ENCODE measurements at regions not wholly inside any gene's neighbourhood (a gene's known extent, or its start where the extent isn't known, plus 50 kb on each side); places are given as distances from the start of the nearest gene placed in this dataset.
"Not testable (repeated sequence)": the region's sequence is repeated elsewhere in the genome, so short reads cannot be mapped to it uniquely, and the experiment has no call there.

DNA sequence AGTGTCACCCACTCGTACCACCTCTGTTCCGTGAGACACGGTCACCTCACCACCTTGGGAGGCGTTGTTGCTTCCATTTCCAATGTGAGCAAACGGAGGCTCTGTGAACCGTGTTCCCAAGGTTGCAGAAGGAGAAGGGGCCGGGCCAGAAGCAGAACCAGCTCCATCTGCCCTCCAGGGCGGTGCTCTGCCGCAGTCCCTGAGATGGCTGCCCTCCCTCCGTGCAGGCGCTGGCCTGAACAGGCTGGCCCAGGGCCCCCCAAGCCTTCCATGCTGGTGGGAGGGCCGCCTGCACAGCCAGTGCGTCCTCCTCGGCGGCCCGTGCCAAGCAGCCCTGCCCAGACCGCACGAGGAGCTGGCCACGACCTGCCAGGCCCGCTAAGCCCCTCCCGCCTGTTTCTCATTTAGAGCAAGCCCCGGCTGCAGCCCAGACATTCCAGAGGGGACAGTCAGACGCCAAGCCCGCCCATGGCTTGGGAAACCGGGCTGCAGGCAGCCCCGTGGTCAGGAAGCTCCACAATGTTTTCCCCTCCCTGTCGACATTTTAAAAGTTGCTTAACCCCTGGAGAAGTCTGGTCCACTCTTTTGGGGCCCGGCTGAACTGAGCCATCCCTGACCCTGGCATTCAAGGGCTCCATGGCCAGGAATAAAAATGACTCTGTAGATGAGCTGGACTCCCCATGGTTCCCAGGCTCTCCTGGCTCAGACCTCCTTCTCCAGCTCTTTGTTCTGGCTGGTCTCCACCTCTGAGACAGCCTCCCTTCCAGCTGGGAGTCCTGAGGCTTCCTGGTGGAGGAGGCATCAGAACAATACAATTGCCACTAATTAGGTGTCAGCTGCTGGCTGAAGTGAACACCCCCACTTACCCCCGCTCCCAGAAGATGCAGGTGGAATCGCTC is 236.0 kb downstream of the BCL11B start:
- DNase-seq (ENCODE audit: low read depth), result peak; percentile 94

DNA sequence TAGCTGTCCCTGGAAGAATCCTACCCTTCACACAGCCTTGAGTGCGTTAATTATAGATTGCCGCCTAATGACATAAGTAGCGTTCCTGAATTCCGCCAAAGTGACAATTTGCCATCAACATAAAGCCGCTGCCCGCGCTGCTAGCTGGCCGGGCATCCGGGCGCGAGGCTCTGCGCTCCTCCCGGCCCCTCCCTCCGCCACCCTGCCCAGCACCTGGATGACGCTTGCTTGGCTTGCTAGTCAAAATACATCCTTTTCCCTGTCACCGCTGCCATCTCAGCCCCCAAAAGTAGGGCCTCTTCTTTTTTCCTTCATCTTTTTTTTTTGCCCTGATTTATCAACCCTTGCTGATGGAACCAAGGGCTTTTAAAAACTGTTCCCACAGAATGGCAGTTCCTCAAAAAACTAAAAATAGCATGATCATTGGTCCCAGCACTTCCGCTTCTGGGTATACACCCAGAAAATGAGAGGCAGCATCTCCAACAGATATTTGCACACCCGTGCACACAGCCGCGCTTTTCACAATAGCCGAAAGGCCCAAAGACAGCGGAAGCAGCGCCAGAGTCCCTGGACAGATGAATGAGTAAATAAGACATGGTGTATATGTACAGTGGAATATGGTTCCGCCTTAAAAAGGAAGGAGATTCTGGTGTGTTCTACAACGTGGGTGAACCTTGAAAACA is 235.2 kb downstream of the BCL11B start:
- DNase-seq (ENCODE audit: low read depth), result no peak

DNA sequence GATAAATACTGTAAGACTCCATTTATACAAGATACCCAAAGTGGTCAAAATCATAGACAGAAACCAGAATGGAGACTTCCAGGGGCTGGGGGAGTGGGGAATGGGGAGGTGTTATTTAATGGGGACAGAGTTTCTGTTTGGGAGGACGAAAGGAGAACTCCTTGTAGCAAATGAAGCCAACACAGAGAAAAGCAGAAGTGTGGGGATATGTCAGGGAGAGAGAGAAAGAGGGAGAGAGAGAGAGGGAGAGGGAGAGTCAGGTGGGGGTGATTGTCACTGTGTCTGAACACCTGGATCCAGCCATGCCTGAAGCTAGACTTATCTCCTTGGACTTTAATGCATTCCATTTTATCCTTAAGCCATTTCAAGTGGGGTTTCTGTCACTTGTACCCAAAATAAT is 234.7 kb downstream of the BCL11B start:
- not testable (repeated sequence) for DNase-seq (ENCODE audit: low read depth)

DNA sequence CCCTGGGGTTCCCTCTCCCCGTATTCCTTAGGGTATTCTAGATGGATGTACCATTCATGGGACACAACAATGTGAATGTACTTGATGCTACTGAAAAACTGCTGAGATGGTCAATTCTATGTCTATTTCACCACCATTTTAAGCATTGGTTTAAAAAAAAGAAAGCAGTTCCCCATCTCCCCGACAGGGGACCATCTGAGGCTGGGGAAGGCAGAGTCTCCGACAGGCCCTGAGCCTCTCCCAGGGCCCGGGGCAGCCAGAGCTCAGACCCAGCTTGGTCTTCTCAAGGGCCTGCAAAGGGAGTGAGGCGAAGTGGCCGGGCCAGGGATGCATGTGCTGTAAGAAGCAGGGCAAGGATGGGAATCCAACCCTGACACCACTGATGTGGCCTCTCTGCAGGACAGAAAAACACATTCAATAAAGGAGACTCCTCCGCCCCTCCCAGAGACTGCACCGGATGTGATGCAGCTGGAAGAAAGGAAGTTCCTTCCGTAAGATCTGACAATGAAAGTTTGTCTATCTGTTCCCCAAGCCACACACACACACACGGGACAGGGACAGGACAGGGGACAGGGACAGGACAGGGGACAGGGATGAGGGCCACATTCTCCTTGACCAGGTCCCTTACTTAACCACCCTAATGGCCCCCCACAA is 234.1 kb downstream of the BCL11B start:
- DNase-seq (ENCODE audit: low read depth), result no peak

DNA sequence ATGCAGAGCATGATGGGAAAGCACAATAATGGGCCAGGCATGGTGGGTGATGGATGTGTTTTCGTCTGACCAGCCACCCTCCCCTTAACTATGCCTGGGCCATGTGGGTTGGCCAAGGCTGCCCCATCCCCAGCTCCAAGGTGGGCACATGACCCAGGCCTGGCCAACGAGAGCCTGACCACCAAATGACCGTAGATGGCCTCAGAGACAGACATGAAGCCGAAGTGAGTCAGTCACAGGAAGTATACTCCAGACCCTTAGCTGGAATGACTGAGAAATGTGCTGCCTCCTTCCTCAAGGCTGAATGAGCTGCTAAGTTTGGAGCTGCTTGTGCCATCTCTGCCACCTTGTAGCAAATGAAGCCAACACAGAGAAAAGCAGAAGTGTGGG is 233.6 kb downstream of the BCL11B start:
- DNase-seq (ENCODE audit: low read depth), result peak; percentile 21

DNA sequence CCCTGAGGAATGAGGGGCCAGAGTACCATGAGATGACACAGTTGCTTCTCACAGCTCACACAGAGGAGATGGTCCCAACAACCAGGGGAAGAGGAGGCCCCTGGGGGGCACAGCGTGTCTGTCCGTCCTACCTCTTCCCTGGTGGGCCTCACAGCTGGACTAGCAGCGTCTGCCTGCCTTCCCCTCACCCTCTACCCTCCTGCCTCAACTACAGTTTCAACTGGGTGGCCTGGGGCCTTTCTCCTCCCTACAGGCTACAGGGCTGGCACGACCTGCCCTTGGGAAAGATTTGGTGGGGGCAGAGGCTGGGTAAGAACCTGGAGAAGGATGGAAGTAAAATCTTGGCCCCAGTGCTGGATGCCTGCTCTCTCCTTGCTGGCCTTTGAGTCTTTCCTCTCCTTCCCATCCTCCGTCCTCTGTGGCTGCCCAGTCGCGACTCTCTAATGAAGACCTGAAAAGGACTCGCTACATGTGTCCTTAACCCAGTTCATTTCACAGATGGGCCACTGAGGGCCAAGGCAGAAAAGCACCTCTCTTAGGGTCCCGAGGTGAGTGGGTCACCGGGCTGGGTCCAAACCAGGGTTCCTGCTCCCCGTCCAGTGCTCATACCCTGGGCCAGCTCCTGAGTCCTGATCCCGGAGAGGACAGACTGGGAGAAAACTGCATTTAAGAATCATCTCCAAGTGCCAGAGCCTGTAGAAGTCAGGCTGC is 232.5 kb downstream of the BCL11B start:
- DNase-seq (ENCODE audit: low read depth), result no peak

DNA sequence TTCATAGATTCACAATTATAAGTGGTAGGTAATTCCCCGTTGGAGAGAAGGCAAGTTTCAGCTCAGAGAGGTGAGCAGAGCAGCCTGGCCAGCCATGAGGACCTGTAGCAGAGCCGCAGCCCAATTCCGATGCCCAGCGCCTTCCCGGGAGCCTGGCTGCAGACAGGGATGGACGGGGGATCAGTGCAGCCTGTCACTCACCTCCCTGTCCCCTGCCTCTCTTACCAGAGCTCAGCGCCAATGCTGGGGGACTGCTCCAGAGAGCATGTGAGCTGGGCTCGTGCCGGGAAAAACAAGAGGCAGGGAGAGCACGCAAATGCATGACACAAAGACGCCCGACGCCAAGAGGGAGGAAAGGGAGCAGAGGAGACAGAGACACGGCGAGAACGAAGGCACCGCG is 231.9 kb downstream of the BCL11B start:
- DNase-seq (ENCODE audit: low read depth), result no peak

DNA sequence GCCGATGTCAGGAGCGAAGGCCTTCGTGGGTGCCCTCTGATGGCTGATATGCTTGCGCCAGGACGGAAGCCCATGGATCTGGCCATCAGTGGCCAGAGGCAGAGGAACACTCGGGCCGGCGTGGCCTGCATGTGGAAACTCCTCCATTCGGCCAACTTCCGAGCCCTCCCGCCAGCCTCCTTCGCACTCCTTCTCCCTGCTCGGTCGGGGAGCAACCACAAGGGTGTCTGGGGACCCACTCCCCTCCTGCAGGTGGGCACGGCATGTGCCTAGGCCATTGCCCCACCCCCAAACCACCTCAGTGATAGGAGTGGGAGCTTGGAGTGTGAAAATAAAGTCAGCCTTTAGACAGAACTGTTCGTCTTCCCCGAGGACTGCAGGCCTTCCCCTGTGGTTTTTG is 231.3 kb downstream of the BCL11B start:
- no peak for DNase-seq (ENCODE audit: low read depth)

DNA sequence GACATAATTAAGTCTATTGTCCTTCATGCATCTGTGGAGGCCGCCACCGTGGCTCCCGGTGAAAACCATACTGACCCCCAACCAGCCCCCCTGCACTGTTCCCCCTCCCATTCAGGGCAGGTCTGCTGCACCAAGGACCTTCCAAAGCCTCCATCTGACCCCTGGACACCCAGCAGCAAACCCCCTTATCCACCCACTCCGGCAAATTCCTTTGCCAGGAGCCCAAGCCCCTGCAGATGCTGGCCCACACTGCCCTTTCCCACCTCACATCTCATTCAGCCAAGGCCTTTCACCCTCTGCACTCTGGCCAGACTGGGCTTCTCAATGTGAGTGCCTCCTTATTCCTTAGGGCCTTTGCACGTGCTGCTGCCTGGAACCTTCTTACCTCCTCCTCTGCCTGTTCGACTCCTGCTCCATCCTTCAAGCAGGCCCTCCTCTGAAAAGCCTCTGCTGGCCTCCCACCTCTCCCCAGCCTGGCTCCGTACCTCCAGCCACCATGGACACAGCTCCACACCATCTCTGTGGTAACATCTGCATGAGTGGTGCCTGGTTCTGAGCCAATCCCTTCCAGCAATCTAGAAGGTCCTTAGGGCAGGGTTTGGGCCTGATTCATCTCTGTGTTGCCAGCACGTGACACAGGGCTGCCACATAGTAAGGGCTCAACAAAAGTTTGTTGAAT is 230.7 kb downstream of the BCL11B start:
- no peak for DNase-seq (ENCODE audit: low read depth)

DNA sequence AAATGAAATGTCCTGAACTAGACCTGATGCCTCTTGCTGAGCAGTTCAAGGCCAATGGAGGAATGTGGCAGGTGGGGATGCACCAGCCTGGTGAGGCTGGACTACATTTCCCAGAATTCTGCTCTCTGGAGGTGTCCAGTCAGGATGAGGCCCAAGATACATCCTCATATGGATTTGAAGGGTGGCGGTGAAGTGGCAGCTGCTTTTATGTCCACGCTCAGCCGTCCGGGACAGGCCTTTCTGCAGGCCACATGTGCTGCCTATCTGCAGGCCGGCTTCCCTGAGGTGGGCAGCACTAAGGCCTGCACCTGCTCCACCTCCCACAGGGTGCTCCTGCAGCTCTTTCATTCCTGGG is 230.2 kb downstream of the BCL11B start:
- no peak for DNase-seq (ENCODE audit: low read depth)

DNA sequence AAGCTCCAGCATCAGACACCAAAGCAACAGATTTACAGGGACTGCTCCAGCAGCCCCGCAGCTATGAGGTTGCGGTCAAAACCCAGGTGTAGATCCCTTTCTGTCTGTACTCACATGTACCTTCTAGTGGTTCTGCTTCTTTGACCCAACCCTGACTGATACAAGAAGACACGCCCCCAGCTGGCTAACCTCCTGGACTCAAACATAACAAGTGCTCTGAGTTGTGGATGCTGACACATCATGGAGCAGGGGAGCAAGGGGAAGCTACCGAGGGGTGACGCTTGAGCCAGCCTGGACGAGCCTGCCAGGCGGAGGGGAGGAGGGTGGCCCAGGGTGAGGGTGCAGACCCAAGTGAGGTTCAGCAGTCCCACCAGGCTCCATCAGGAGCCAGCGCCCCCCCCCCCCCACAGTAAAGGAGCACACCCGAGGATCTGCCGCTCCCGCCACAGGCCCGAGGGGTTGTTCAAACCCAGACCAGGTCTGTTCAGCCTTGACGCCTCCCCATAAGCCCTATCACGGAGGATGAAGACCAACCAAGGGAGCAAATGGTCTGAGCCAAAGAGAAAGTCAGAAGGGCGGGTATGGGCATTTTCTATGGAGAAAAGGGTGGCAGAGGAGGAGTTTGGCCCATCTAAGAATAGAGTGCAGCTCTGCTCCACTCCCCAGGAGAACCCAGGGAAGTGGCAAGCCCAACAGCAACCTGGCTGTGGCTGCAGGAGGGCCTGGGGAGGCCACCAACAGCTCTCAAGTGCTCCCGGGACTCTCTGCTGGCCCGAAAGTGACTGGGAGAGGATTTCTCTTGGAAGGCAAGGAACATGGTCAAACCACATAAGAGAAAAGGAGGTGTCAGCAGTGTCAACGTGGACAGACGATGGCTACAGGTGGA is 229.4 kb downstream of the BCL11B start:
- no peak for DNase-seq (ENCODE audit: low read depth)

DNA sequence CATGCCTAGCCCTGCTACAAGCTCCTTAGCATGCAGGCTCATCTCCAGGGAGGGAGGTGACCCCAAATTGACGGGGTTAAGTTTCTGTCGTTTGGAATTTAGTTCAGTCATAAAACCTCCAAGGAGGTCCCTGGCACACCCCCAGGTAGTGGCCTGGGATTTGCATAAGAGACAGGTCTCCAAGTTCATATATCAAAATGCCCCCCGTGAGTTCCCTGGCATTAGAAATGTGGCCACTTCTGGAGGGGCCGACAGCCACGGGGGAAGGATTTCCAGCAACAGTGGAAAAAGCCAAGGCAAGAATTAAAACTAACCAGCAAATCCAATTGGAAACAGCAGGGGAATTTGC is 228.8 kb downstream of the BCL11B start:
- no peak for DNase-seq (ENCODE audit: low read depth)

DNA sequence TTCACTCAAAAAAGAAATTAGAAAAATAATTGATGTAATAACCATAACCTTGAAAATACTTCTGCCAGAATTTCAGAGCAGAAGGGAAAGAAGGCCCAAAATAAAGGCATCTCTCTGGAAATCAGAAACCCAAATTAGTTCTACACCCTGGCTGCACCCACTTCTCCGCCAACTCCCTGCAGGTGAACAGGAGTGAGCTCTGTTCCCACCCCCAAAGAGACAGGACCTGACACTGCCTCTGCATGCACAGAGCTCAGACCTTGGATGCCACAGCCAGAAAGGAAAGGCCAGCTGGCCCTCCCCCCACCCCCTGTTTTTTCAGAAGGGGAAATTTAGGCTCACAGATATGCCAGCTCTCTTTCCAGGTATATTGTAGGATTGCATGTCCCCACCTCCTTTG is 228.2 kb downstream of the BCL11B start:
- no peak for DNase-seq (ENCODE audit: low read depth)

DNA sequence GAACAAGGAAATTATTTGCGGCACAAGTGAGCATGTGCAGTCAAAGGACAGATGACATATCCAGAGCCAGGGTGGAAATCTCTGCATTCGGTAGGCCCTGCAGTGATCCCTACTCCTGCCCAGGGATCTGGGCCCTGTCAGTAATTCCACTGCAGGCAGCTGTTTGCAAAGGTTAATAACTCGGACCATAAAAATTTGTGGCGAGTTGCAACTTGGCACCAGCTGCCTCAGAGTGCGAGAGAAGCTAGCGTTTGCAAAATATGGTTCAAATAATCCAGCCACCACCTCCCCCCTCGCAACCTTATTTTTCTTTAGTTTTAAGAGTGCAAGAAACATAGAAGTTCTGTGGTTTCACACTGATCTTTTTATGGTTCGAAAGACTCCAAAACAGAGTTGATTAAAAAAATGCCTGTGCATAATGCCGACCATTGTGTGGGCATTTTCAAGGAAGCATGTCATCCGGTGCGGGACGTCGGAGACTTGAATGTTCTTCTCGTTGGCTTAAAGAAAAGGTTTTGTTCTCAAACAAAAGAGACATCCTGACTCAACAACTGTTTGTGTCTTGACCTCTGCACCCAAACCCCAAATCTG is 224.5 kb downstream of the BCL11B start:
- no peak for DNase-seq (ENCODE audit: low read depth)

DNA sequence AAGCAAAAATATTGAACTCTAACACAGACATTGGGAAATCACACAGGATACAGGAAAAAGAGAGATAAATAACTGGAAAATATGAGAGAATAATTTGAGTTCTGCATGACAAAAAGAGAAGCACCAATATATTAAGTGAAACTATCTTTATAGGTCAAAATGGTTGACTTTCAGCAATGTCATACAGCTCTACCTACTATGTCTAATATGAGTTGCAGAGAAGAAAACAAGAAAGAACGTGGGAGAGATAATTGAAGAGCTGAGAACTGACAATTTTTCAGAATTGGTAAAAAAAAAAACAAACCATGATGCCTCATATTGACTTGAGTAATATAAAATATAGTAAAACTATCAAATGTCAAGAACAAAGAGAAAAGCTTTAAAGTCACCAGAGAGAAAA is 221.7 kb downstream of the BCL11B start:
- DNase-seq (ENCODE audit: low read depth), result no peak

DNA sequence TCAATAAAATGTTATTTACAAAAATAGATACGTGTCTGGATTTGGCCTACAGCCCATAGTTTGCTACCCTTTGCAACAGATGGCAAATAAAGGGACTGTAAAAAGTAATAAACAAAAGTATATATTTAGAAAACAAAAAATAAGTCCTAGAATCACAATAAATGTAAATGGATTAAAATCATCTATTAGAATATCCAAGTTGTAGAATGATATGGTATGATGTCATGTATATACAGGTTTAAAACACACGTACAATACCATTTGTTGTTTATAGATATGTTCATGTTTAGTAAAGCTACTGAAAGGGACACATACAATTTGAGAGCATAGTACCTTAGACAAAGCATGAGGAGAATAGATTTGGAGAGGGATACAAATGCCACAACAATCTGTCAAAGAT is 219.5 kb downstream of the BCL11B start:
- no peak for DNase-seq (ENCODE audit: low read depth)

DNA sequence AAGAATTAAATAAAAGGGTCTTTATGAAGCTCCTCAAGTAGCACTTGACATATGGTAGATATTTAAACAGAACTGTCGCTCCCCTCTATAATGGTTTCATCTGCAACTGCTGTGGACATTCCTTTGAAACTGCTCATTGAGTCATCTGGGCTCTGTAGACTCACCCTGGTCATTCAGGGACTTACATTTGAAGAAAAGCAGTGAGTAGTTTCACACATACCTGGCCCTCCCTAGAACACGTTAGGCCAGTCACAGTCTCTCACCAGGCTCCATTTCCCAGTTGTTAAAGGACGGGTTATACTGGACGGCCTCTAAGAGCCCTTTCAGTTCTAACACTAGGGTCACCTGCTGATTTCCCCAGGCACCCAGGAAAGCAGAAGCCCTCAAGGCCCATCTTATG is 217.0 kb downstream of the BCL11B start:
- DNase-seq (ENCODE audit: low read depth), result no peak

DNA sequence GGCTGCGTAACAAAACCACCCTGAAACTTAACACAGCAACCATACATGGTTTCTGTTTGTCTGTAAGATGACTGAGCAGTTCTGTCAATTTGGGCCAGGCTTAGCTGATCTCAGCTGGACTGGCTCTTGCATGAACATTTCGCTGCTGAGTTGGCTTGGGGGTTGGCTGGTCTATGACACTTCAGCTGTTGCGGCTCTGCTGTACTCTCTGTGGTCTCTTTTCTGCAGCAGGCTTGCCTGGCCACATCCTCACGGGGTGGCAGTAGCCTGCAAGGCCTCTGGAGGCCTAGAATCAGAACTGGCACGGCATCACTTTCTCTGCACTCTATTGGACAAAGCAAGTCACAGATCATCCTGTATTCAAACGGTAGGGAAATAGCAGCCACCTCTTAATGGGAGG is 216.2 kb downstream of the BCL11B start:
- no peak for DNase-seq (ENCODE audit: low read depth)

DNA sequence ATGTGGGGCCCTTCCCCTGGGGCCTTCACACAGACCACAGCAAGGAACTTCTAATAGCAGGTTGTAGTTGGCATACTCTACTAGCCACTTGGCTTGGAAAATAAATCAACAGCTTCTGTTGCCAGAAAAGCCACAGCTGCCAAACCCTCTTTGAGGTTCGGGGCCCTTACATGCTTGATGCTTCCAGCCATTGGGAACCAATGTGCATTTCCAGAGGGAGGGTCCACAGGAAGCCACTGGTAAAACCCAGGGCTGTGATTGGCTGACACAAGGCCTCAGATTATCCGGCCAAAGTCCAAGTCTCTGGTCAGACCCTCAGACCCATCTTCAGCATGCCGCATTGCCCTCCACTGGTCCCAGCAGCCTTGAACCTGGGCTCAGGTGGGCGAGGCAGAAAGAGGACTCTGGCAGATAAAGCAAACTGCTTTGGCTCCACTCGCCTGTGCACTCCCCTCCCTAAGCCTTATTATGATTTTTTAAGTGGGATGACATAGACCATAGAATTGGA is 214.4 kb downstream of the BCL11B start:
- no peak for DNase-seq (ENCODE audit: low read depth)

DNA sequence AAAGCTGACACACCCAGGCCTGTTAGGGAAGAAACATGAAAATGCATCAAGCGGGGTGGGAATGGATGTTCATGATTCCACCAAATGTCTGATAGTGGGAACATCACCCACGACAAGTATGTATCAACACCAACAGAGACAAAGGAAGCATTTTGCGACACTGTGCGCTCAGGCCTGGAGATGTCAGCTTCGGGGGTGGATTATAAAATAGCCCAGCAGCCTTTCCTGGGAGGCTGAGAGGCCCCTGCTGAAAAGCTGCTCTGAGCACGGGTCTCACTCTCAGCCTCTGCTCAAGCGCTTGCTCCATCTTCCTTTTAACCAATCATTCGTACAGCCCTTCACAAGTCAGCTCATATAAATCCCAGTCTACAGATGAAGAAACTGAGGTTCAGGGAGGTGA is 213.5 kb downstream of the BCL11B start:
- no peak for DNase-seq (ENCODE audit: low read depth)

All from GM04504 (cell line).